ENCODE measurements at regions not wholly inside any gene's neighbourhood (a gene's known extent, or its start where the extent isn't known, plus 50 kb on each side); places are given as distances from the start of the nearest gene placed in this dataset.

- Histone ChIP-seq H3K4me3 (ENCODE audit: low read depth, low read length) (no peak overlapping the region), H3K9me3 (ENCODE audit: control insufficient read depth, insufficient read depth, low read depth, low read length) (no peaks in the 10 kb centered on the region), H3K27ac (ENCODE audit: extremely low read depth, low read depth, low read length) (no peak overlapping the region), H3K36me3 (ENCODE audit: control insufficient read depth in 2 of 2, insufficient read depth in 1 of 2, low read length in 2 of 2) (no peaks in the 10 kb centered on the region), H3K4me1 (ENCODE audit: control insufficient read depth, insufficient read depth, low read length) (no peaks in the 10 kb centered on the region)
- TF ChIP-seq ZNF654 (tag by site-specific recombination; IDR thresholded peaks at IDR 0.05; ENCODE audit: low read depth), result no peak
- no peak for TF ChIP-seq ZNF366 (tag by site-specific recombination; conservative IDR thresholded peaks at IDR 0.05)
- TF ChIP-seq ZNF521 (tag by site-specific recombination; IDR thresholded peaks at IDR 0.05), result no peak
- no peak for TF ChIP-seq PRDM4 (tag by site-specific recombination; IDR thresholded peaks at IDR 0.05)
- TF ChIP-seq ZSCAN30 (tag by site-specific recombination; IDR thresholded peaks at IDR 0.05), result no peak
- no peak for TF ChIP-seq SP7 (tag by site-specific recombination; IDR thresholded peaks at IDR 0.05)
- TF ChIP-seq ZNF394 (tag by site-specific recombination; IDR thresholded peaks at IDR 0.05; ENCODE audit: borderline replicate concordance), result no peak
- TF ChIP-seq ZNF785 (tag by site-specific recombination; IDR thresholded peaks at IDR 0.05), result no peak
- TF ChIP-seq ZNF843 (tag by site-specific recombination; IDR thresholded peaks at IDR 0.05), result no peak
- ChIA-PET POLR2A (no interaction called here), CTCF (no interaction called here)
These were observed 608.6 kb upstream of the EEF2KMT start for GRCh38 chr16:5706211-5706610.

GRCh38 chr16:5704271-5704670 is 606.7 kb upstream of the EEF2KMT start:
- TF ChIP-seq ZBTB20 (tag by site-specific recombination; IDR thresholded peaks at IDR 0.05), result no peak
- TF ChIP-seq YY2 (tag by site-specific recombination; IDR thresholded peaks at IDR 0.05), result no peak
- TF ChIP-seq MEIS1 (CRISPR knock-in tag; IDR thresholded peaks at IDR 0.05; ENCODE audit: borderline replicate concordance), result no peak
- no peak for TF ChIP-seq INSM2 (tag by site-specific recombination; IDR thresholded peaks at IDR 0.05)
- no peak for TF ChIP-seq ZNF501 (tag by site-specific recombination; IDR thresholded peaks at IDR 0.05)
- TF ChIP-seq CTCF (tag by site-specific recombination; IDR thresholded peaks at IDR 0.05), result no peak
- no peak for TF ChIP-seq IKZF3 (tag by site-specific recombination; IDR thresholded peaks at IDR 0.05)
- no peak for TF ChIP-seq ZSCAN16 (tag by site-specific recombination; IDR thresholded peaks at IDR 0.05)
- TF ChIP-seq PRDM1 (tag by site-specific recombination; IDR thresholded peaks at IDR 0.05), result no peak
- no peak for TF ChIP-seq ZNF549 (tag by site-specific recombination; IDR thresholded peaks at IDR 0.05)
- no peak for TF ChIP-seq ZNF398 (tag by site-specific recombination; IDR thresholded peaks at IDR 0.05)
- CTCF ChIA-PET, result no interaction called here

More at GRCh38 chr16:5704271-5704670, 606.7 kb upstream of the EEF2KMT start:
- Histone ChIP-seq H3K9me3 (ENCODE audit: control insufficient read depth, insufficient read depth, low read depth, low read length) (no peaks in the 10 kb centered on the region), H3K4me1 (ENCODE audit: control insufficient read depth, insufficient read depth, low read length) (no peaks in the 10 kb centered on the region), H3K36me3 (ENCODE audit: control insufficient read depth in 2 of 2, insufficient read depth in 1 of 2, low read length in 2 of 2) (no peaks in the 10 kb centered on the region), H3K4me3 (ENCODE audit: low read depth, low read length) (no peak overlapping the region), H3K27ac (ENCODE audit: extremely low read depth, low read depth, low read length) (no peak overlapping the region)
- POLR2A ChIA-PET, result no interaction called here

Data from HEK293 (cell line).